ENCODE measurements at regions not wholly inside any gene's neighbourhood (a gene's known extent, or its start where the extent isn't known, plus 50 kb on each side); places are given as distances from the start of the nearest gene placed in this dataset.

- POLR2A ChIA-PET = no interaction called here
- CTCF ChIA-PET = no interaction called here
- Histone ChIP-seq H3K4me3 (ENCODE audit: low read depth, low read length) (no peak overlapping the region), H3K27ac (ENCODE audit: extremely low read depth, low read depth, low read length) (no peak overlapping the region), H3K4me1 (ENCODE audit: control insufficient read depth, insufficient read depth, low read length) (no peaks in the 10 kb centered on the region), H3K36me3 (ENCODE audit: control insufficient read depth in 2 of 2, insufficient read depth in 1 of 2, low read length in 2 of 2) (no peaks in the 10 kb centered on the region), H3K9me3 (ENCODE audit: control insufficient read depth, insufficient read depth, low read depth, low read length) (no peaks in the 10 kb centered on the region)
- TF ChIP-seq ZNF37A (tag by site-specific recombination; IDR thresholded peaks at IDR 0.05) (no peak), ZNF585B (tag by site-specific recombination; IDR thresholded peaks at IDR 0.05) (no peak), ZNF473 (tag by site-specific recombination; IDR thresholded peaks at IDR 0.05) (no peak), ZNF391 (tag by site-specific recombination; IDR thresholded peaks at IDR 0.05; ENCODE audit: borderline replicate concordance, low read depth) (no peak), ZSCAN18 (tag by site-specific recombination; IDR thresholded peaks at IDR 0.05) (no peak), ZNF704 (tag by site-specific recombination; IDR thresholded peaks at IDR 0.05) (no peak), GLI4 (tag by site-specific recombination; IDR thresholded peaks at IDR 0.05) (no peak), ZNF747 (tag by site-specific recombination; IDR thresholded peaks at IDR 0.05) (no peak), ZNF335 (tag by site-specific recombination; conservative IDR thresholded peaks at IDR 0.05) (no peak), ELK4 (IDR thresholded peaks at IDR 0.05; ENCODE audit: borderline replicate concordance, low read depth, low read length) (no peak), ZNF837 (tag by site-specific recombination; IDR thresholded peaks at IDR 0.05) (no peak), KLF10 (tag by site-specific recombination; IDR thresholded peaks at IDR 0.05) (no peak), ZNF211 (tag by site-specific recombination; IDR thresholded peaks at IDR 0.05; ENCODE audit: low read depth) (no peak), ZBTB6 (tag by site-specific recombination; IDR thresholded peaks at IDR 0.05) (no peak)
These were observed 53.0 kb upstream of the DRGX start for GRCh38 chr10:49448924-49449323.

- Histone ChIP-seq H3K27ac (ENCODE audit: extremely low read depth, low read depth, low read length) (no peak overlapping the region), H3K9me3 (ENCODE audit: control insufficient read depth, insufficient read depth, low read depth, low read length) (no peaks in the 10 kb centered on the region), H3K4me3 (ENCODE audit: low read depth, low read length) (no peak overlapping the region), H3K4me1 (ENCODE audit: control insufficient read depth, insufficient read depth, low read length) (no peaks in the 10 kb centered on the region), H3K36me3 (ENCODE audit: control insufficient read depth in 2 of 2, insufficient read depth in 1 of 2, low read length in 2 of 2) (no peaks in the 10 kb centered on the region)
- no peak for TF ChIP-seq ZBTB49 (tag by site-specific recombination; IDR thresholded peaks at IDR 0.05; ENCODE audit: low read depth)
- TF ChIP-seq ZBTB7A (tag by site-specific recombination; IDR thresholded peaks at IDR 0.05; ENCODE audit: low read depth) = no peak
- TF ChIP-seq ZNF677 (tag by site-specific recombination; IDR thresholded peaks at IDR 0.05) = no peak
- TF ChIP-seq ZNF354C (tag by site-specific recombination; IDR thresholded peaks at IDR 0.05; ENCODE audit: borderline replicate concordance, low read depth) = no peak
- no peak for TF ChIP-seq ZNF341 (tag by site-specific recombination; IDR thresholded peaks at IDR 0.05; ENCODE audit: low read depth)
- TF ChIP-seq ZSCAN16 (tag by site-specific recombination; IDR thresholded peaks at IDR 0.05) = no peak
- TF ChIP-seq GLI4 (tag by site-specific recombination; IDR thresholded peaks at IDR 0.05) = no peak
- no peak for TF ChIP-seq HOXA7 (CRISPR knock-in tag; IDR thresholded peaks at IDR 0.05; ENCODE audit: borderline replicate concordance)
- TF ChIP-seq ZBTB48 (tag by site-specific recombination; IDR thresholded peaks at IDR 0.05) = no peak
- TF ChIP-seq ZNF624 (tag by site-specific recombination; IDR thresholded peaks at IDR 0.05) = no peak
- no peak for TF ChIP-seq BCL6B (tag by site-specific recombination; IDR thresholded peaks at IDR 0.05)
- CTCF ChIA-PET = interaction anchor here (1.4 kb wide), 1 partner anchor 73 kb away, joined by 7 read pairs; no protein-coding TSS in a partner anchor
- POLR2A ChIA-PET = no interaction called here
These were observed 50.1 kb upstream of the DRGX start for GRCh38 chr10:49446031-49446430.

Measured in HEK293 (cell line).